ENCODE measurements at regions not wholly inside any gene's neighbourhood (a gene's known extent, or its start where the extent isn't known, plus 50 kb on each side); places are given as distances from the start of the nearest gene placed in this dataset.

GRCh38 chr14:42617005-42617404, 1010.3 kb downstream of the LRFN5 start:
- DNase-seq (ENCODE audit: low read depth): no peak

GRCh38 chr14:42606839-42607238, 1000.2 kb downstream of the LRFN5 start:
- DNase-seq (ENCODE audit: low read depth): no peak

GRCh38 chr14:42602336-42602845, 995.7 kb downstream of the LRFN5 start:
- DNase-seq (ENCODE audit: low read depth): no peak

GRCh38 chr14:42572032-42572431, 965.4 kb downstream of the LRFN5 start:
- no peak for DNase-seq (ENCODE audit: low read depth)

- no peak for DNase-seq (ENCODE audit: low read depth)
Observed at GRCh38 chr14:42569227-42569626, 962.6 kb downstream of the LRFN5 start.

- DNase-seq (ENCODE audit: low read depth): no peak
Observed at GRCh38 chr14:42565556-42565955, 958.9 kb downstream of the LRFN5 start.

GRCh38 chr14:42563313-42563712, 956.6 kb downstream of the LRFN5 start:
- DNase-seq (ENCODE audit: low read depth): no peak

- no peak for DNase-seq (ENCODE audit: low read depth)
Observed at GRCh38 chr14:42556551-42556950, 949.9 kb downstream of the LRFN5 start.

GRCh38 chr14:42555365-42555764, 948.7 kb downstream of the LRFN5 start:
- DNase-seq (ENCODE audit: low read depth): no peak

- DNase-seq (ENCODE audit: low read depth): no peak
Observed at GRCh38 chr14:42554091-42554490, 947.4 kb downstream of the LRFN5 start.

GRCh38 chr14:42550310-42550709, 943.6 kb downstream of the LRFN5 start:
- no peak for DNase-seq (ENCODE audit: low read depth)

GRCh38 chr14:42548349-42548748, 941.7 kb downstream of the LRFN5 start:
- no peak for DNase-seq (ENCODE audit: low read depth)

GRCh38 chr14:42545636-42546035, 939.0 kb downstream of the LRFN5 start:
- DNase-seq (ENCODE audit: low read depth): no peak

- DNase-seq (ENCODE audit: low read depth): no peak
Observed at GRCh38 chr14:42541535-42542001, 934.9 kb downstream of the LRFN5 start.

GRCh38 chr14:42535397-42535796, 928.7 kb downstream of the LRFN5 start:
- no peak for DNase-seq (ENCODE audit: low read depth)

GRCh38 chr14:42533476-42533875, 926.8 kb downstream of the LRFN5 start:
- DNase-seq (ENCODE audit: low read depth): no peak

- no peak for DNase-seq (ENCODE audit: low read depth)
Observed at GRCh38 chr14:42532194-42532593, 925.5 kb downstream of the LRFN5 start.

GRCh38 chr14:42527141-42527540, 920.5 kb downstream of the LRFN5 start:
- no peak for DNase-seq (ENCODE audit: low read depth)

- DNase-seq (ENCODE audit: low read depth): no peak
Observed at GRCh38 chr14:42523666-42524065, 917.0 kb downstream of the LRFN5 start.

GRCh38 chr14:42517806-42518500, 911.3 kb downstream of the LRFN5 start:
- no peak for DNase-seq (ENCODE audit: low read depth)

GRCh38 chr14:42513837-42514236, 907.2 kb downstream of the LRFN5 start:
- DNase-seq (ENCODE audit: low read depth): no peak

- no peak for DNase-seq (ENCODE audit: low read depth)
Observed at GRCh38 chr14:42510071-42510470, 903.4 kb downstream of the LRFN5 start.

- no peak for DNase-seq (ENCODE audit: low read depth)
Observed at GRCh38 chr14:42508209-42508946, 901.7 kb downstream of the LRFN5 start.
